Heart right ventricle (tissue), 16 donors: ENCODE measurements at regions not wholly inside any gene's neighbourhood (a gene's known extent, or its start where the extent isn't known, plus 50 kb on each side); places are given as distances from the start of the nearest gene placed in this dataset.

Experiments
- ATAC-seq, 8 donors: fragments of 200-7000 bp; cut with Tn5 transposase; one replicate each; pipeline ENCODE4 v1.9.1; 2020; ENCODE audit warnings: mild to moderate bottlenecking in 8 of 8, moderate library complexity in 8 of 8, moderate number of reproducible peaks in 1 of 8
- DNase-seq, 2 donors: peaks; one replicate each; pipeline ENCODE4 v3.0.0-alpha.2; 2020
- H3K27ac ChIP-seq, 10 donors: fragments of 200-600 bp; sonication (generic) in 2 of 10; one replicate each; pipeline versions ENCODE4 v1.5.0 to v1.8.0; 2020 to 2022; ENCODE audit warnings: mild to moderate bottlenecking in 3 of 10
- H3K27me3 ChIP-seq, 7 donors: fragments of 200-600 bp; one replicate each; pipeline ENCODE4 v1.8.0; 2021 to 2022; ENCODE audit warnings: mild to moderate bottlenecking in 2 of 7
- H3K36me3 ChIP-seq, 9 donors: fragments of 200-600 bp; sonication (generic) in 1 of 9; one replicate each; pipeline versions ENCODE4 v1.5.0 to v1.8.0; 2020 to 2022; ENCODE audit warnings: mild to moderate bottlenecking in 2 of 9
- H3K4me1 ChIP-seq, 9 donors: fragments of 200-600 bp; sonication (generic) in 1 of 9; one replicate each; pipeline versions ENCODE4 v1.5.0 to v1.8.0; 2020 to 2022; ENCODE audit warnings: mild to moderate bottlenecking in 4 of 9
- H3K4me3 ChIP-seq, 10 donors: fragments of 200-600 bp; sonication (generic) in 2 of 10; one replicate each; pipeline versions ENCODE4 v1.5.0 to v1.8.0; 2020 to 2022; ENCODE audit warnings: mild to moderate bottlenecking in 7 of 10, moderate library complexity in 2 of 10
- H3K9me3 ChIP-seq, 11 donors: fragments of 200-600 bp in 10 of 11; sonication (generic) in 2 of 11; one replicate each; pipeline versions ENCODE4 v1.5.0 to v1.8.0; 2013 to 2022; ENCODE audit warnings: mild to moderate bottlenecking in 2 of 11, control low read depth in 1 of 11, moderate library complexity in 1 of 11
- CTCF ChIP-seq, 9 donors: fragments of 200-600 bp; sonication (generic) in 2 of 9; IDR thresholded peaks; one replicate each; pipeline versions ENCODE4 v1.5.0 to v1.8.0; 2021 to 2022; ENCODE audit warnings: antibody characterized with exemption in 9 of 9, mild to moderate bottlenecking in 5 of 9, moderate library complexity in 1 of 9
- WGBS, 2 donors: extraction: QIAGEN DNeasy Blood & Tissue Kit; methylation state at CpG; one replicate each; pipeline ENCODE4 v1.1.7; 2013; ENCODE audit warnings: inconsistent platforms in 1 of 2; 5-methylcytosine and 5-hydroxymethylcytosine counted together
- intact Hi-C, 10 donors: fragments of 100-400 bp; cut with DNase I; formaldehyde crosslinking; loops; one replicate each; pipeline versions ENCODE4 v1.11.1 to v1.14.2; 2022
- donor health status: Arrhythmogenic right ventricular cardiomyopathy.
- donor health status: ischemic (EF 13 %, LVEDD 7.1; RV severe dilation, severe dysfunction).
- donor health status: healthy with polysubstance abuse.
- donor health status: DM: no; HTN: yes; CAD: no.
- donor health status: DM: no; HTN: no; CAD: no.
- donor health status: ischemic (EF 25% LVEDD 6.9; RV normal size, moderate dysfunction).
- donor health status: ischemic (EF 25% LVEDD 5.7; RV mildly dilated, moderate dysfunction).
- donor health status: healthy.
- donor health status: DM: yes; HTN: yes; CAD: no.
- donor health status: Ischemic cardiomyopathy.
- donor health status: ischemic (EF 35%, LVEDD 5.7; RV mildly dilated, moderate dysfunction).
- donor health status: nonischemic (EF 11% LVEDD 7.7; RV severe dilation, severe dysfunction).
- donor health status: DM: yes; HTN: yes; CAD: no.
- donor health status: PGD.
- donor health status: ischemic (EF 29% LVEDD 5.4; RV normal size, mild dysfunction).
- donor health status: nonischemic (EF 23%, LVEDD 6.1; RV moderate dilation, normal function).

- Histone ChIP-seq H3K27me3 (no peaks in the 10 kb centered on the region), H3K36me3 (no peaks in the 10 kb centered on the region), H3K4me1 (no peaks in the 10 kb centered on the region), H3K27ac (no peak overlapping the region), H3K9me3 (no peaks in the 10 kb centered on the region), H3K4me3 (no peak overlapping the region)
- no peak for DNase-seq
- 68 to 74% methylated on average over 2 of the region's 2 CpGs for WGBS, 2 donors
- intact Hi-C loops, result loop anchor here in 1 of 10 donors (10.0 kb wide), 1 partner anchor 285 kb away; no protein-coding TSS in a partner anchor
- TF ChIP-seq CTCF (IDR thresholded peaks at IDR 0.05), result no peak
- no peak for ATAC-seq
Measured at GRCh38 chr18:39039813-39040212, 1474.2 kb upstream of the CELF4 start.

DNA sequence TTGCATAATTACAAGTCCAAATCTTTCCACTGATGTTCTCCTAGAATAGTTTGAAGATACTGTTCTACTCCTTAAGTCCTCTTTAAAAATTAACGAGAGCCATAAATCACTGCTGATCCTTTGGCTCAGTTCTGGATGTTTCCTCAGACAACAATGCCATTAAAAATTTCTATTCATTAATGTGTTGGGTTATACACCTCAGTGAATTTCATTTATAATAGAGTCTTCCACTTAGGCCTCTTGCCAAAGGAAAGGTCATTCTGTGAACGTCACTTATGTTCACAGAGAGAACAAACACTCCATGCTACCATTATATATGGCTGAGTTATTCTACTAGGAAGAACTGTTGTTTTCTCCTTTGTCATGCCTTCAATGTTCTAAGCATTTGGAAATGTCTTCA lies 1472.3 kb upstream of the CELF4 start:
- 59 to 72% methylated on average over 2 of the region's 2 CpGs for WGBS, 2 donors
- no peak for TF ChIP-seq CTCF (IDR thresholded peaks at IDR 0.05)

GRCh38 chr18:39033312-39033711 lies 1467.7 kb upstream of the CELF4 start:
- DNase-seq (no peak), ATAC-seq (no peak)
- TF ChIP-seq CTCF (IDR thresholded peaks at IDR 0.05), result no peak
- H3K4me1 ChIP-seq, result no peaks in the 10 kb centered on the region
- 73 to 89% methylated on average over 1 of the region's 1 CpG for WGBS, 2 donors
- H3K36me3 ChIP-seq, result no peaks in the 10 kb centered on the region
- H3K4me3 ChIP-seq, result no peak overlapping the region
- no peaks in the 10 kb centered on the region for H3K9me3 ChIP-seq
- H3K27ac ChIP-seq, result no peak overlapping the region
- intact Hi-C loops, result no loop called here
- H3K27me3 ChIP-seq, result no peaks in the 10 kb centered on the region

More for the DNA sequence above, 1472.3 kb upstream of the CELF4 start:
- DNase-seq (no peak), ATAC-seq (no peak)
- Histone ChIP-seq H3K36me3 (no peaks in the 10 kb centered on the region), H3K4me3 (no peak overlapping the region), H3K27me3 (no peaks in the 10 kb centered on the region), H3K9me3 (no peaks in the 10 kb centered on the region), H3K27ac (no peak overlapping the region), H3K4me1 (no peaks in the 10 kb centered on the region)
- intact Hi-C loops, result no loop called here

GRCh38 chr18:39031647-39032046 lies 1466.0 kb upstream of the CELF4 start:
- intact Hi-C loops, result no loop called here
- Histone ChIP-seq H3K36me3 (no peaks in the 10 kb centered on the region), H3K9me3 (no peaks in the 10 kb centered on the region), H3K27ac (no peak overlapping the region), H3K4me3 (no peak overlapping the region), H3K27me3 (no peaks in the 10 kb centered on the region), H3K4me1 (no peaks in the 10 kb centered on the region)
- 65 to 72% methylated on average over 3 of the region's 3 CpGs for WGBS, 2 donors
- ATAC-seq, result no peak
- DNase-seq, result no peak
- no peak for TF ChIP-seq CTCF (IDR thresholded peaks at IDR 0.05)
